Kidney glomerular epithelial cell (primary cell): ENCODE measurements at regions not wholly inside any gene's neighbourhood (a gene's known extent, or its start where the extent isn't known, plus 50 kb on each side); places are given as distances from the start of the nearest gene placed in this dataset.

Experiments
- DNase-seq: peaks from one replicate; lab custom pipeline; 2025; lab: John Stamatoyannopoulos, UW

- no peak for DNase-seq
Measured at GRCh38 chr1:239539051-239539450, 152.7 kb downstream of the CHRM3 start.

GRCh38 chr1:239539812-239540211, 153.4 kb downstream of the CHRM3 start:
- DNase-seq: no peak

GRCh38 chr1:239543873-239544272, 157.5 kb downstream of the CHRM3 start:
- no peak for DNase-seq

GRCh38 chr1:239545466-239545865, 159.1 kb downstream of the CHRM3 start:
- DNase-seq: no peak

GRCh38 chr1:239547987-239548386, 161.6 kb downstream of the CHRM3 start:
- DNase-seq: no peak

- no peak for DNase-seq
Measured at GRCh38 chr1:239550178-239550577, 163.8 kb downstream of the CHRM3 start.

- DNase-seq: no peak
Measured at GRCh38 chr1:239555350-239555749, 169.0 kb downstream of the CHRM3 start.

- no peak for DNase-seq
Measured at GRCh38 chr1:239558559-239558958, 172.2 kb downstream of the CHRM3 start.

- no peak for DNase-seq
Measured at GRCh38 chr1:239558991-239559390, 172.6 kb downstream of the CHRM3 start.

- no peak for DNase-seq
Measured at GRCh38 chr1:239560921-239561320, 174.6 kb downstream of the CHRM3 start.

- DNase-seq: no peak
Measured at GRCh38 chr1:239562095-239562494, 175.7 kb downstream of the CHRM3 start.

GRCh38 chr1:239563681-239564080, 177.3 kb downstream of the CHRM3 start:
- no peak for DNase-seq

GRCh38 chr1:239566074-239566473, 179.7 kb downstream of the CHRM3 start:
- no peak for DNase-seq

- no peak for DNase-seq
Measured at GRCh38 chr1:239570878-239571277, 184.5 kb downstream of the CHRM3 start.

- no peak for DNase-seq
Measured at GRCh38 chr1:239572183-239572582, 185.8 kb downstream of the CHRM3 start.

GRCh38 chr1:239574112-239574511, 187.7 kb downstream of the CHRM3 start:
- DNase-seq: no peak

- DNase-seq: no peak
Measured at GRCh38 chr1:239575113-239575512, 188.7 kb downstream of the CHRM3 start.

- DNase-seq: no peak
Measured at GRCh38 chr1:239583536-239583935, 197.2 kb downstream of the CHRM3 start.

- no peak for DNase-seq
Measured at GRCh38 chr1:239586128-239586527, 199.8 kb downstream of the CHRM3 start.

GRCh38 chr1:239587066-239587465, 200.7 kb downstream of the CHRM3 start:
- DNase-seq: no peak

- no peak for DNase-seq
Measured at GRCh38 chr1:239587574-239588369, 201.4 kb downstream of the CHRM3 start.

- no peak for DNase-seq
Measured at GRCh38 chr1:239590556-239590955, 204.2 kb downstream of the CHRM3 start.

GRCh38 chr1:239593527-239593926, 207.2 kb downstream of the CHRM3 start:
- no peak for DNase-seq

- no peak for DNase-seq
Measured at GRCh38 chr1:239600588-239600987, 214.2 kb downstream of the CHRM3 start.
